ENCODE measurements at regions not wholly inside any gene's neighbourhood (a gene's known extent, or its start where the extent isn't known, plus 50 kb on each side); places are given as distances from the start of the nearest gene placed in this dataset.

DNA sequence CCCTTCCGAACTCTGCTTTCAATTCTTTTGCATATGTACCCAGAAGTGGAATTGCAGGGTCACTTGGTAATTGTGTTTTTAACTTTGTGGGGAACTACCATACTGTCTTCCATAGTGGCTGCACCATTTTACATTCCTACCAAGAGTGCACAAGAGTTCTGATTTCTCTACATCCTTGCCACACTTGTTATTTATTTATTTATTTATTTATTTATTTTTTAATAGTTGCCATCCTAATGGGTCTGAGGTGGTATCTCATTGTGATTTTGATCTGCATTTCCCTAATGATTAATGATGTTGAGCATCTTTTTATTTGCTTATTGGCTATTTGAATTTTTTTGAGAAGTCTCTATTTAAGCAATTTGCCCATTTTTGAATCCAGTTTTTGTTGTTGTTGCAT is 422.4 kb downstream of the PTPRU start:
- DNase-seq: no peak

DNA sequence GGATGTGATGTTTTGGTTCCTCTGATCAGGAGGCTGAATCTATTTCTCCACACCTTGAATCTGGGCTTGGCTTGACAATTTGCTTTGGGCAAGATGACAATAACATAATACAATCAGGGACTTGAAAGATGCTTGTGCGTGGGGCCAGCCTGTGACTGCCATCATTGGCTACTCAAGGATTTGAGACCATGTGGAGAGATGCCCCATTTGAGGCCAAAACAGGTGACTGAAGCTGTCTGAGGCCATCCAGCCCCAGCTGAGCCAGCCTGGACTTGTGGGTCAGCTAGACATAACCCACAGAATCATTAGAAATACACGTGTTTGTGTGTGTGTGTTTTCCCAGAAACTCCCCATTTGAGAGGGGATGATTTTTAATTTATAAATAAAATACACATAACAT is 421.5 kb downstream of the PTPRU start:
- no peak for DNase-seq

DNA sequence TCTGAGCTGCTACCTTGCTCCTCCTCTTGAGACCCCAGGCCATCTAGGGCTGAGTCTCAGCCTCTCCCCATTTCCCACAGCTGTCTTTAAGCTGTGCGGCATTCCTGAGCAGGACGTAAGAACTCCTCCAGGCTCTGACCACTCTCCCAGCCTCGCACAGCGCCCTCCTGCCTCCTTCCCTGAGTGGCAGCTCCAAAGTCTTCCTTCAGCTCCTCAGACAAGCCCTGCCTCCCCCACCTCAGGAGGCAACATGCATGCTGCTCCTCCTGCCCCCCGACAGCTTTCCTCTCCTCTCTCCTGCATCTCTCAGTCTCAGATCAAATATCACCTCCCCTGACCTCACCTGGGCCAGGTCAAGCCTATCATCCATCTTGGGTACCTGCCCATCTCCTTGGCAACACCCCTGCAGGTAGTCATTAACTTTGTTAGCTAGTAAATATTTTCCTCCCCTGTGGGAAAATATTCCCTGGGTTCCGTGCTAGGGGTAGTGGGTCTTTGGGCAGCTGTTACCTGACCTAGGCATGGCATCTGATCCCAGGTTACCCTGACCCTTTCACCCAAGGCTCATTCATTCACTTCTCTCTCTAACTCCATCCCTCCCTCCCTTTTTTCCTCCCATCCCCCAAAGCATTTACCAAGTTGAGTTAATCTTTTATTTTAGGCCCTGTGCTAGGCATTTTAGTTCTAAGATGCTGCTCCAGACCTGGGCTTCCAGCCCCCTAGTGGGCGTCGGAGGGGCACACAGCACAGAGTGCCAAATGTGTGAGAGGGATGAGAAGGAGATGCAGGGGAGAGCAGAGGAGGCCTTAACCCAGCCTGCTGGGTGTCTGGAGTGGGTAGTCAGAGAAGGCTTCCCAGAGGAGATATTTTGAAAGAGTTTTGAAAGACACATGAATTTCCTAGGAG is 419.9 kb downstream of the PTPRU start:
- DNase-seq: no peak

DNA sequence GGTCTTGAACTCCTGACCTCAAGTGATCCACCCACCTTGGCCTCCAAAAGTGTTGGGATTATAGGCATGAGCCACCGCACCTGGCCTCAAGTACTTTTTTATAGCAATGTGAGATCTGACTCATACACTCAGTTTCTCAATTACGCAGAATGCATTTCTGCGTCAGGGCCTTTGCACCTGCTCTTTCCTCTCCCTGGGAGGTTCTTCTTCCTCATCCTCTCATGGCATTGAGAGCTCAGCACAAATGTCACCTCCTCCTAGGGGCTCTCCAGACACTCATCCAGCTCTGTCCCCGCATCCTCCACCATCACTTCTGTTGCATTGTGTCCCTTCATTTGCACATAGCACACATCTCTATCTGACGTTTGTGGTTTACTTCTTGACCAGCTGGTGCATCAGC is 418.8 kb downstream of the PTPRU start:
- DNase-seq: no peak

DNA sequence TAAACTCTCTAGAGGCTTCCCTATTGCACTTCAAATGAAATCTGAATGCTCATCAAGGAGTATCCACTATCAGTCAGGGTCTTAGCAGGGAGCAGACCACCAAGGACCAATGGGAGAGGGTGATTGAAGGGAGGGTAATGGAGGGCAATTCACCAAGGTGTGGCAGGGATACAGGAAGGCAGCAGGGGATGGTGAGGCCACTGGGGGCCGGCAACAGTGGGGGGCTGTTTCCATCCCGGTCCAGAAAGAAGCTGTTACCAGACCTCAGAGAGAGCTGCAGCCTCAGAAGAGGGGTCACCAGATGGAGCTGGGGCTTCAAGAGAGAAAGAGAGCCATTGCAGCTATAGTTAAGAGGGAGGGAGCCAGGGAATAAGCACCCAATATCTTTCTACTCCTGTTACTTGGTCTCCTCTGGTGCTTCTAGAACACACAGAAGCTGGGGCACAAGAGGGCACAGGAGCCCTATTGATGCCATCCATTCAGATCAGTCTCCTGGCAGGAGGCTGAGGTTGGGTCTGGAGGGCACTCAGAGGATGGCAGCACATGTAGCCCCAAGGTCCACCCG is 417.6 kb downstream of the PTPRU start:
- no peak for DNase-seq

DNA sequence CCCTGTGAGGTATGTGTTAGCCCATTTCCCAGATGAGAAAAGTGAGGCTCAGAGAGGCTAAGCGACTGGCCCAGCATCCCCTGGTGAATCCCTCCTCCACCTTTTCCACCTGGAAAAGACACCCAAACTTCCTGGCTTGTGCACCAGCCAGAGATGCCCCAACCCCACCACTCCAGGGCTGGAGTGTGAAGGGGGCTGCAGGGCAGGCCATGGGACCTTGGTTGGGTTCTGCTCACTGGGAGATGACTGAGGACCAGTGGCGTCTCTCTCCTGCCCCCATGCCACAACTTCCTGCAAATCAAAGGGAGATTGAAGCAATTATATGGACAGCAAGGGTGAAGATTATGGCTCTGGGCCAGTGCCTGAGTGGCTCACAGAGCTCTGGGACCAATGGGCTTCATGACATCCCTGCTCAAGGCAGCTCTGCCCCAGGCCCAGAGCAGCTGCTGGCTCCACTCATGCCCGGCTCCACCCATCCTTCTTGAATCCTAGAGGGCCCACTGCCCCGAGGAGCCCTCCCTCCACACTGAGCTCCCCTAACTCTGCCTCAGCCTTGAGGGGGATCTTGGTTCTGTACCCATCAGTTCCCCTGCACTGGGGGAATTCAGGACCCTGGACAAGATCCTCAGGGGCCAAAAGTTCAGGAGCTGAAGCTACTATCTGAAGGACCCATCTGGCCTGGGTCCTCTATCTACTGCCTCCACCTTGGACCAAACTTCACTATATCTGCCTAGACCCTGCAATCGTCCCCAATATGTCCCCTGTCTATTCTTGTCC is 416.9 kb downstream of the PTPRU start:
- DNase-seq: no peak

DNA sequence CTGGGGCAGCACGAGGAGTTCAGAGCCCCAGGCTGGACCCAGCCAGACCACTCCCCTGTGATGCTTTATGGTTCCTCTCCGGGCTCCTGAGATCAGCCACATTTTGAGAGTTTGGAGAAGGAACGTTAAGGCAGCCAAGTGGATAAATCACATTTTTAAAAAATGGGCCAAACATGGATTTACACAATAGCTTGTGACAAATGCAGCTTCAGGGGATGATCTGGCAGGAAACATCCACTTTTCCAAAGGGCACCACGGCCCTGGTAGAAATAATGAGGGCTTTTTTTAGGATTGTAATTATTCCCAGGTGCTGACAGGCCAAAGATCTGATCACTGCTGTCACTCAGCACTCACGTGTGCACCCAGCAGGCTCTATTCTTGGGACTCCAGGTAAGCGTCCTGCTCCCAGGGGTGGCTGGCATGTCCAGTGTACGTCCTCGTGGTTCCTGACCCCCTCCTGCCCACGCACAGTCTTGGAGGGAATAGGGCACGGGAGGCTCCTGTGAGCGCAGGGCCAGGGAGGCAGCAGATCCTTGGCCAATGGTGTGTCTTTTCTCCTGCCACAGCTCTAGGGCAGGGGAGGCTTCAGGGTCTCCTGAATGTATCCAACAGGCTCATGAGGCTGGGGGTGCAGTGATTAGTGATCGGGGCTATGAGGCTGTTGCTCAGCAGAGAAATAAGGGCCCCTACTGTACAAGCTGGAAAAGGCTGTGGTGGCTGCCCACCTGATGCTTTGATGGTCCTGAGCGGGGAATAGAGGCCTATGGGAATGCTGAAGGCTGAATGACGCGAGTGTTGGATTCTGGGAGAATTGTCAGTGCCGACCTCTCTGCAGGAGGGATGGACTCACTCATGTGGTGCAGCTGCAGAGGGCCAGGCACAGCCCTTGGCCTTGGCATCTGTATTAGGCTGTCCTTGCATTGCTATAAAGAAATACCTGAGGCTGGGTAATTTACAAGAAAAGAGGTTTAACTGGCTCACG is 415.7 kb downstream of the PTPRU start:
- no peak for DNase-seq

DNA sequence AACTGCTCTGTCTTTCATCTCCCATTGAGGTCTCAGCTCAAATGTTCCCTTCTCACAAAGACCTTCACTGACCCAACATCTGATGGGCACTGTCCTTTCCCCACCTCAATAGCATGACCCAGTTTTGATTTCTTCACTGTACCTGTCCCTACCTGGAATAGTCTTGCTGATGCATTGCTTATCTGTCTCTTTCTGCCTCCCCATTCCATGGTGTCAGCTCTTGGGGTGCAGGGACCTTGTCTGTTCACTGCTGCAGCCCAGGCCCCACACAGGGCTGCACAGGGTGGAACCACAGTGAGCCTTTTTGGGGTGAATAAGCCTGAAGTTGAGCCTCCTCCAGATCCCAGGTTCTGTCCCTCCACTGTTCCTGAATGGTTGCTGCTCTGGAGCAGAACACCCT is 414.9 kb downstream of the PTPRU start:
- no peak for DNase-seq

DNA sequence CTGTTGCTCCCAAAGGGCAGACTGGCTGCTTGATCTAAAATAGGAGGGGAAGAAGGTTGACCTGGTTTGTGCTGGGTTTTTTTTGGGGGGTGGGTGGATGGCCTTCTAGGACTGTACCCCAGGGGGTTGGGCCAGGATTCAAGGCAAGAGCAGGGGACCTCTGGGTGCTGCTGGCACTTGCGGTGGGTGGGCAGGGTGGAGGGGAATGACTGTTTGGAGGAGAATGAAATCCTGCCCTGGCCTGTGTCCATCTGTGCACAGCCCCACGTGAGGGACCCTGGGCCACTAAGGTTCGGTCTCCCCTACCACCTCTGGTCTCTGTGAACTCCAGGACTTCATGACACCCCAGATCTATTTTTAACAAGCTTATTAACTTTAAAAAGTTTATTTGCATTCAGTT is 414.2 kb downstream of the PTPRU start:
- no peak for DNase-seq

DNA sequence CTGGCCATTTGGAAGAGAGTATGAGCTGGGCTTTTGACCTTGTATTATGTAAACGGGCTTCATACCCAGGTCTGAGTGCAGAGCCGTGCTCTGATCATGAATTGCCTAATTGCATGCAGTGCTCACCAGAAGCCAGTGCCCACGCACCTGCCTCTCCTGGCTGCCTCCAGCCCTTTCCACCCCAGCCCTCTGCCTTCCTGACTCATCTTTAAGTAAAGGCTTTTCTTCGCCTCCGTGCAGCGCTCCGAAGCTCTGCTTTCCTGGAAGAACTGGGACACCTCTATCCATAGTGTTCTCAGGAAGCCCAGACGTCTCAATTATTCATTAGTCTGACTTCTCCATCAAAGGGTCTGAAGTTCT is 413.7 kb downstream of the PTPRU start:
- no peak for DNase-seq

DNA sequence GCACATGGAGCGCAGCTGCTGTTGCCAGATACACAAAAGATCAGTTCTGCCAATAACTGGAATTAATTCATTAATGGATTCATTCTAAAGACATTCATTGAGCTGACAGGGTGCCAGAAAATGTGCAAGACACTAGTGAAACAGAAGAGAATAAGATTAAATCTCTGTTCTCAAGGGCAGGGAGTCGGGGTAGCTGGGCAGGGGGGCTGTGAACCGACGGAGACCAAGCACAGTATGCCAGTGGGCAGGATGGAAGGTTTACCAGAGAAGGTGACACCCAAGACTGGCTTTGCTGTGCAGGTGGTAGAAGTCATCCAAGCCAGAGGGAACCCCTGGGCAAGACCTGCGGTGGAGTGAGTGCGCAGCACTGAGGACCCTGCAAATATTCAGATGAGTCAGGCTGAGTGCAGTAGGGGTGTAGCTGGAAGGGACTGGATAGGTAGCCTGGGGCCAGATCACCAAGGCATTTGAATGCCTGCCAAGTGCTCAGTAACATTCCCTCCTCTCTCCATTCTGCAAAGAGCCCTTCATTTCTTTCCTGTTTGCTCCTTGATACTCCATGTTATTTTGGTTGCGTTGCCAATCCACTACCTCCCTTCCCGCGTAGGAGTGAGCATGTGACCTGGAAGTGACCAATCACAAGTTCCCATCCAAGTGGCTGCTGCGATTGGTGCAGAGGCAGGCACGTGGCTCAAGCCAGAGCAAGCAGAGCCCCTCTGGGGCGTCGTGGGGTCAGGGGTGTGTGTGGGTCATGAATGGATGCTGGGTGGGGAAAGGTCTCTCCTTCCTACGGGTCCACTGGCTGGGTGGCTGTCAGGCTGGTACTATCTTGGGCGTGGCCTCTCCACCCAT is 413.1 kb downstream of the PTPRU start:
- no peak for DNase-seq

DNA sequence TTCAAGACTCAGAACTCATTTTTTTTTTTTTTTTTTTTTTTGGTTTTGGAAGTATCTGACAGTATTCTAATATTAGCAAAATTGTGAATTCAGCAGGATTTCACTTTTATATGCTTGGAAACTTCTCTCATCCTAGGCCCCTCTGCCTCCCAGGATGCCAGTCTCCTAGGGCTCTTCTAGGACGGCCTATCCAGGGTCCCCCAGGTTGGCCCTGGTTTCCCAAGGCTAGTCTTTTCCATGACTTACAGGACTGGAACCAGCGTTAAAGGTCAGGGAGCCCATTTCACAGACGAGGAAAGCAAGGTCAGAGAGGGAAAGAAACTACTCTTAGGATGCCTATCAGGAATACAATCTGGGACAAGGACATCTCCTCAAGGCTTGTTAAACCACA is 412.5 kb downstream of the PTPRU start:
- DNase-seq: no peak

DNA sequence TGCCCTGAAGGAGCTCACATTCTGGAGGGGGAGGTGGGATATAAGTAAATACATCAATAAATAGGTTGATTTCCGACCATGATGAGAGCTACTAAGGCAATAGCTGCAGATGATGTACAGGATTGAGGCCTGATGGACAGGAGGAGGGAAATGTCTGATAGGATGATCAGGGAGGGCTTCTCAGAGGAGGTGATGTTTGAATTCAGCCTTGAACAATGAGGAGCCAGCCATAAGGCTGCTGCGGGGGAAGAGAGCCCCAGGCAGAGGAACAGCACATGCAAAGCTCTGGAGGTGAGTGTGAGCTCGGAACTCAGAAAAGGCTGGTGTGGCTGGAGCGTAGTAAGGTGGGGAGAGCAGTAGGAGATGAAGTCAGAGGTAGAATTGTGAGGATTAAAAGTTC is 411.7 kb downstream of the PTPRU start:
- no peak for DNase-seq

DNA sequence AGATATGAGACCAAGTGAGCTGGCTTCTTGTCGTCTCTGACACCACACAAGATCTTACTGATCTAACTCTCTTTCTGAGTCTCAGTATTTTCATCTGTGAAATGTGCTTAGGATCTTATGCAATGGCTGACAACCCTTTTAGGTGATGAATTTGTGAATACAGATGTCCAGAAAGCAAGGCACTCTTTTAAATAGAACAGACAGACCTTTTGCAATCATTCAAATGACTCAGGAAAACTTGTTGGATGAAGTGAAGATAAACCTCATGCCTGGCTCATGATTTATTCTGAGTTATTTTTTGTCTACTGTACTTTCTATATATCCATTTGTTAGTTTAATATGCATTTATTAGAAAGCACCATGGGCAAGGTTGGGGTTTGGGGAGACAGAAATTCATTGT is 411.3 kb downstream of the PTPRU start:
- DNase-seq: no peak

DNA sequence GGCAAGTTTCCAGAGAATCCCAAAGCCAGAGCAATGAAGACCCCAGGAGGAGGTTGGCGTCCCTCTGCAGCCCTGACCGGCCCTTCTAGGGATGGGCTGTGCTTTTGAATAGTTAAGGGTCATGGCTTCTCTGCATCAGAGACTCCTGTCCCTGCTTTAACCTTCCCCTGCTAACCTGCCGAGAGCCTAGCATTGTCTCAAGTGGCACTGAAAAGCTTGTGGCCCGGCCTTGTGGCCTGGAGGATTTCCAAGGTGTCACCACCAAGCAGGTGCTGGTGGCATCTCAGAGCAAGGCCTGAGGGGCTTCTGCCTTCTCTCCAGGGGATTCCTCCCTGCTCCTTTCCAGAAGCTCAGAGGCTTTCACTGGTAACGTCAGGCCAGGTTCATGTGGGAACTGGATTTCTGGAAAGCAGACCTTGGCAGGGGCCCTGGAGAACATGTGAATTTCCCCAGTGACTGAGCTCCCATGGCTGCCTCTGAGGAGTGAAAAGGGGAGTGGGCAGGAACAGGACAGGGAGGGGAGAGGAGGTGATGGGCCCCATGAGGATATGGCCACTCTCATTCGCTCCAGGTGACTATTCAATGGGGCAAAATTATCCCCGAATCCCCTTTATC is 409.9 kb downstream of the PTPRU start:
- DNase-seq: no peak

DNA sequence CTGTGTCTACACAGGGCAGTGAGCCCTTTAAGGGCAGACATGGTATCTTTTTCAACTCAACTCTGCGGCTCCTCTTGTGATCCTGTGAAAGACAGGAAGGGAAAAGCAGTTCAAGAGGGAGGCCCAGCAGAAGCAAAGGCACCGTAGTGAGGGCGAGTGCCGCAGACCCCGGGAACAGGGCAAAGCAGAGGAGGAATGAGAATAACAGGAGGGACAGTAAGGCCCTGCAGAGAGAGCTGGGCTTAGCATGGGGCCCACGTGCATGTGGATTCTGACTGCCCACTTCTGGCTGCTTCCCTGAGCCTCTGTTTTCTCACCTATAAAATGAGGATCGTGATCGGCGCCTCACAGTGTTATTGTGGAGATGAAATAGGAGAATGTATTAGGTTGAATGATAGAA is 409.3 kb downstream of the PTPRU start:
- no peak for DNase-seq

DNA sequence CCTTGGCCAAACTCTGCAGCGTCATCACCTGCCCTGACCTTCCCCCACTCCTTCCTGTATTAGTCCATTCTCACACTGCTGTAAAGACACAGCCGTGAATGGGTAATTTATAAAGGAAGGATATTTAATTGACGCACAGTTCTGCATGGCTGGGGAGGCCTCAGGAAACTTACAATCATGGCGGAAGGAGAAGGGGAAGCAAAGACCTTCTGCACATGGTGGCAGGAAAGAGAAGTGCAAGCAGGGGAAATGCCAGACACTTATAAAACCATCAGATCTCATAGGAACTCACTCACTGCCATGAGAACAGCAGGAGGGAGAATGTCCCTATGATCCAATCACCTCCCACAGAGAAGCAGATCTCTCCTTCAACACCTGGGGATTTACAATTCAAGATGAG is 408.5 kb downstream of the PTPRU start:
- DNase-seq: no peak

DNA sequence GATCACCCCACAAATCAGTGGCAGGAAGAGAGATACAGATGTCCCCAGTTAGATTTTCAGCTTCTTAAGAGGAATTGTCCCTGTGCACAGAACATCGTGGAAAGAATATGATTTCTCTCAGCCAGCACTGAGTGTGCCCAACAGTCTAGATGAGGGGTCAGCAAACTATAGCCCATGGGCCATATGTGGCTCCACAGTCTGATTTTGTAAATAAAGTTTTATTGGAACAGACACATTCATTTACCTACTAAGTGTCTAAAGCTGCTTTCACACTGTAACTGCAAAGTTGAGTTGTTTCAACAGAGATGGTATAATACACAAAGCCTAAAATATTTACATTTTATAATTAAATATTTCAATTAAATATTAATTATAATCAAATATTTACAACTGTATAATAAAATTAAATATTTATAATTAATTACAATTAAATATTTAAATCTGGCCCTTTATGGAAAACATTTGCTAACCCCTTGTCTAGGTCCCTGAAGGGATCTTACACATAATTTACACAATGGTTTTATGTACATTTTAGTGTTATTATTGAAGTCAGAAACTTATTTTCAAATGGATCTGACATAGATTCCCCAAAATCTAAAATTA is 407.6 kb downstream of the PTPRU start:
- no peak for DNase-seq

DNA sequence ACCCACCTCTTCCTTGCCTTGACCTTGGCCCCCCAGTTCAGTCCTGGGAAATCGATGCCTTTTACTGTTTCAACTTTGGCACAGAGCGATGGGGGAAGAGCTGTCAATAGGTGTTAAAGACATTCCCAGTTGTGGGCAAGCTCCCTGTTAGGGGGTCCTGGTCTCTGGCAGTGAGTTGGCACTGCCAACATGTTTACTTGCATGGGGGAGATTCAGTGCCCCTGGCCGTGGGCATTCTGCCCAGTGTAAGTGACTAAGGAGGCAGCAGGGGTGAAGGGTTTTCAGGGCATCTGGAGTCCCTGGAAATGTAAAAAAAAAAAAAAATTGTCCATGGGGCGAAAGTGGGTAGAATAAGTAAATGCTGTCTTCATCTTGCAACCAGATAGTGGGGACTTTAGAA is 407.0 kb downstream of the PTPRU start:
- DNase-seq: no peak

DNA sequence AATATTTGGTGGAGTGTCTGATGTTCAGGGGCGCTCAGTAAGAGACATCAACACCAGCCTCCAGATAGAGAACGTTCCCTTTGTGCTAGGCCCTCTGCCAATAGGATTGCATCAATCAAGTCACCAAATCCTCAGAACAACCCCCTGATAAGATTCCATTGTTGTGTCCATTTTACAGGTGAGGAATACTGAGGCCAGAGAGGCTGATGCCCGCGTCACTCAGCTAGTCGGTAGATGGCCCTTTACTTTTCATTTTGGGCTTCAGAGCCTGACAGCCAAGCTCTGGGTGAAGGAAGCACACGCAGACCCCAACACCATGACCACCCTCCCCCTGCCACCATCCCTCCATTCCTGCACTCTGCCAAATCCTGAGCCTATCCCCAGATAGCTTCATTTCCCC is 406.2 kb downstream of the PTPRU start:
- no peak for DNase-seq

DNA sequence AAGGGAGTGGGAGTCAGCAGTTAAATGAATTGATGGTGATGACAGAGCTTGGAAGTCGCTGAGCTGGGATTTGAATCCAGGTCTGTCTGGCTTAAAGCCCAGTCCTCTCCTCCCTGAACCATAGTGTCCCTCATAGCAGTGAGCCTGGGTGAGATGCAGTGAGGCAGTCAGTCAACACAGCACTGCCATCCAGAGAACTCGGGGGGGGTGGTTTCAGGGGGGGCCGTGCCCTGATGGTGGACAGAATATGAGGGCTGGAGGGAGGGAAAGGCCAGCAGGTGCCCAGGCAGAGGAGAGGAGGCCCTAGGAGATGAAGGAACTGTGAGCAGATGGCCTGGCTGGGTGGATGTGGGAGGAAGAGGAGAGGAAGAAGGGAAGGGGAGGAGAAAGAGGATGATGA is 405.6 kb downstream of the PTPRU start:
- DNase-seq: no peak

Measured in stimulated activated CD4-positive, alpha-beta T cell treated with anti-CD3 and anti-CD28 coated beads, Interleukin-4, amount 100 ng/mL, for 4 hours (primary cell).